Nucleus accumbens (tissue), 56 donors: ENCODE measurements at regions not wholly inside any gene's neighbourhood (a gene's known extent, or its start where the extent isn't known, plus 50 kb on each side); places are given as distances from the start of the nearest gene placed in this dataset.
"Not testable (repeated sequence)": the region's sequence is repeated elsewhere in the genome, so short reads cannot be mapped to it uniquely, and the experiment has no call there.

ENCODE experiments used
- DNase-seq, 56 donors: peaks; one replicate each; lab custom pipeline; 2025; lab: John Stamatoyannopoulos, UW

DNA sequence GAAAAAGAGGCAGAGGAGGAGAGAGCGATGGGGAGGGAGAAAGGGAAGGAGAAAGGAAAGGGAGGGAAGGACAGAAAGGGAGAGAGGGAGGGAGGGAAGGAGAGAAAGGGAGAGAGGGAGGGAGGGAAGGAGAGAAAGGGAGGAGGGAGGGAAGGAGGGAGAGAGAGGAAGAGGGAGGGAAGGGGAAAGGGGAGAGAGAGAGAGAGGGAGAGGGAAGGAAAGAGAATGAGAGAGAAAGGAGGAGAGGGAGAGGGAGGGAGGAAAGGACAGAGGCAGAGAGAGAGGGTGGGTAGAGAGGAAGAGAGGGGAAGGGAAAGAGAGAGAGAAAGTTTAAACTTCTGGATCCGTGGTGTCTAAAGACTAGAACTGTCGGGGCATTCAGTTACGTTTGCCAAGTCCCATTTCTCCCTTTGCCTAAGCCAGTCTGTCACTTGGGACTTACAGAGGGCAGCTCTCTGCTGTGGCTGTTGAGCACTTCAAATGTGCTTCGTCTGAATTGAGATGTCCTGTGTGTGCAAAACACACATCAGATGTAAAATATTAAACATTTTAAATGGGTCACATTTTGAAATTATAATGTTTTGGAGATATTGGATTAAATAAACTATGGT is 62.6 kb downstream of the PLXNA1 start:
- DNase-seq = no peak

DNA sequence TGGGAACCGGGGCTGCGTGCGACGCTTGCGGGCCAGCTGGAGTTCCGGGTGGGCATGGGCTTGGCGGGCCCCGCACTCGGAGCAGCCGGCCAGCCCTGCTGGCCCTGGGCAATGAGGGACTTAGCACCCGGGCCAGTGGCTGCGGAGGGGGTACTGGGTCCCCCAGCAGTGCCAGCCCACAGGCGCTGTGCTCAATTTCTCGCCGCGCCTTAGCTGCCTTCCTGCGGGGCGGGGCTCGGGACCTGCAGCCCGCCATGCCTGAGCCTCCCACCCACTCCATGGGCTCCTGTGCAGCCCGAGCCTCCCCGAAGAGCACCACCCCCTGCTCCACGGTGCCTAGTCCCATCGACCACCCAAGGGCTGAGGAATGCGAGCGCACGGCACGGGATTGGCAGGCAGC is 63.8 kb downstream of the PLXNA1 start:
- not testable (repeated sequence) for DNase-seq

DNA sequence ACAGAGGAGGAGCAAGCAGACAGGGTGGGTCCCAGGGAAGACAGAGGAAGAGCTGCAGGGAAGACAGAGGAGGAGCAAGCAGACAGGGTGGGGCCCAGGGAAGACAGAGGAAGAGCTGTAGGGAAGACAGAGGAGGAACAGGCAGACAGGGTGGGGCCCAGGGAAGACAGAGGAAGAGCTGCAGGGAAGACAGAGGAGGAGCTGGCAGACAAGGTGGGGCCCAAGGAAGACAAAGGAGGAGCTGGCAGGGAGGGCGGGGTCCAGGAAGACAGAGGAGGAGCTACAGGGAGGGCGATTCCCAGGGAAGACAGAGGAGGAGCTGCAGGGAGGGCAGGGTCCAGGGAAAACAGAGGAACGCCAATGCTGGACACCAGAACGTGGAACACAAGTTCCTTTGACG is 66.5 kb downstream of the PLXNA1 start:
- no peak for DNase-seq

- DNase-seq = no peak
Observed at GRCh38 chr3:127050733-127051132, 67.8 kb downstream of the PLXNA1 start.

DNA sequence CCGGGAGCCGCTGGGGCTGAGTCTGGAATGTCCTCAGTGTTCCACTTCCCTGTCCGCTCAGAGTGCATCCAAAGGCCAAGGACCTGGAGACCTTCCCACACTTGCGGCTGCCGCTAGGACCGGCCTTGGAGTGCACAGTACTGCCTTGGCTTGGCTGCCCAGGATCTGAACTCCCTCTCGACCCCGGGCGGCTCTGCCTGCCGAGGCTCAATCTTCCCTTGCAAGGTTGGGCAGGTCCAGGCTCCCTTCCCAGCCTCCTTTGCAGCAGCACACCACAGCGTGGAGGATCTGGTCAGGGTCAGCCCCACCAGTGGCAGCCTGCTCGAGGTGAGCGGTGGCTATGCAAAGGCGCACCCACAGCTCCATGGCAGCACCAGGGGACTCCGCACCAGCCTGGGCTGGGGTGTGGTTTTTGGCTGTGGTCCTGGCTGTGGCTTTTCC is 69.2 kb downstream of the PLXNA1 start:
- peak in 1 of 56 donors; percentile 26 for DNase-seq

GRCh38 chr3:127053026-127053425 is 70.1 kb downstream of the PLXNA1 start:
- DNase-seq = no peak

GRCh38 chr3:127053450-127053849 is 70.5 kb downstream of the PLXNA1 start:
- DNase-seq = no peak

DNA sequence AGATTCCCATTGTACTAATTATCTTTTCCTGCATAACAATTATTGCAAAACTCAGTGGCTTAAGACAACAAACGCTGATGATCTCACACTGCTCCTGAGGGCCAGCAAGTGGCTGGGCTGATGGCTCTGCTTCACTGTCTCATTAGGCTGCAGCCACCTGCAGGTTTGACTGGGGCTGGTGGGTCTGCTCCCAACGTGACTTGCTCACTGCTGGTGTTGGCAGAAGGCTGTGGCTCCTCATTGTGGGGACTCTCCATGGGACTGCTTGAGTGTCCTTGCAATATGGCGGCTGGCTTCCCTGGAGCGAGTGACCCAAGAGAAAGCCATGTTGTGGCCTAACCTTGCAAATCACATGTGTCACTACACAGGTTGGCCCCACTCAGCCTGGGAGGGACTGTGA is 71.1 kb downstream of the PLXNA1 start:
- no peak for DNase-seq

DNA sequence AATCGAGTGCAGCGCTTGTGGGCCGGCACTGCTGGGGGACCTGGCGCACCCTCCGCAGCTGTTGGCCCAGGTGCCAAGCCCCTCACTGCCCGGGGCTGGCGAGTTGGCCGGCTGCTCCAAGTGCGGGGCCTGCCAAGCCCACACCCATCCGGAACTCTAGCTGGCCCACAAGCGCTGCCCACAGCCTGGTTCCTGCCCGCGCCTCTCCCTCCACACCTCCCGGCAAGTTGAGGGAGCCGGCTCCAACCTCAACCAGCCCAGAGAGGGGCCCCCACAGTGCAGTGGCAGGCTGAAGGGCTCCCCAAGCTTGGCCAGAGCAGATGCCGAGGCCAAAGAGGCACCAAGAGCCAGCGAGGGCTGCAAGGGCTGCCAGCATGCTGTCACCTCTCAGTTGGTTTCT is 73.4 kb downstream of the PLXNA1 start:
- DNase-seq = no peak

DNA sequence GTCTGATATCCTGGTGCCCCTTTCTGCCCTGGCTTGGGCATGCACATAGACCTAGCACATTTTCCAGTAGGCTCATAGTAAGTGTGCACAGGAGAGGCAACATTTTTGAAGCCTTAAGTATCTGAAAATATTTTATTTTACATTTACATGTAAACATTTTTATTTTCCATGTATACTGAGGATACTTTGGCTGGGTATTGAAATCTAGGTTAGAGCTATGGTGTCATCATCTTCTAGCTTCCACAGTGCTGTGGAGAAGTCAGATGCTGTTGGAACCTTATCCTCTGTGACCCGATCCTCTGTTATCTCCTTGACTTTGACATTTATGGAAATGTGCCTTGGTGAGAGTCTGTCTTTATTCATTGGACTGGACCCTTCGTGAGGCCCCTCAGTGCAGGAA is 74.1 kb downstream of the PLXNA1 start:
- no peak for DNase-seq

- DNase-seq = no peak
Observed at GRCh38 chr3:127059072-127059471, 76.2 kb downstream of the PLXNA1 start.

DNA sequence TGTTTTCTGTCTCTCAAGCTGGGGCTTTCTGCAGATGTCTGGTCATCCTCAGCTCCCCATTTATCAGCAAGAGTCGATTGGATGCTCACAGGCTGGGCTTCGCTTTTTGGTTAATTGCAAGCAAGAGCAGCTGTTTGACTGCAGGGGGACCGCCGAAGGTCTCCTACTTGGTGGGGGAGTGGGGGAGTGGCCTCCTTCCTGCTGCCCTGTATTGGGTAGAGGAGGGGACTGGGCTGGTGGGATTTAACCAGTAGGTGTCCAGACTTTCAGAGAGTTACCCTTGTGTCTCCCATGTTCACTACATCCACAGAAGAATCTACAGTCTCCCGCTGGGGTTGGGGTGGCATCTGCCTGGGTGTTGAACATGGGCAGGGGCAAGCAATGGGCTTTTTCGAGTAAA is 78.7 kb downstream of the PLXNA1 start:
- DNase-seq = no peak

GRCh38 chr3:127062926-127063325 is 80.0 kb downstream of the PLXNA1 start:
- DNase-seq = no peak

DNA sequence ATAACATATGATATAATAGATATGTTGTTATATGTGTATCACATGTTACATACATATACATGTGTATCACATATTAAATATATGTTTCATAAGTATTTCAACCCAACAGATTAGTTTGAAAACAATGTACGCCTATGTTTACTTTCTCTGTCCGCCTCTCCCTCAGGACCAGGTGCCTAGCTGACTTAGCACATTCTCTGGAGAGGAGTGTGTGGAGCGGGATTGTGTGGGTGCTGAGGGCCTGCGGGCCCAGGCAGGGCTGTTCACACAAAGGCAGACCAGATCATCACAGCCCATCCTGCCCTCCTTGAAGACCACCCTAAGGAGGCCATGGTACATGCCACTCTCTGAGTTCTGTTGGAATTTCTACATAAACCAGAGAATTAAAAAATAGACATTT is 81.0 kb downstream of the PLXNA1 start:
- no peak for DNase-seq

- no peak for DNase-seq
Observed at GRCh38 chr3:127064391-127065137, 81.6 kb downstream of the PLXNA1 start.

DNA sequence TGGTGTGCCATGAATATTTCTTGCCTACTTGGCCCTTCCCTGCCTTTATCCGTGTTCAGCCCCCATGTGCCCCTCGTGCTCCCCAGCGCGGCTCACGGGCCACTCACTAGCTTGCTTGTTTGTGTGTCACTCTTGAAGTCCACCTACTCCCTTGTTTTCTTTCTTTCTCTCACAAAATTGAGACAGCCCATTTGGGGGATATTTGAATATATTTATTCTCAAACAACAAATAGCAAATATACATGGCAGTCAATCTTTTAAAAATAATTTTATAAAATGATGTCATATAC is 82.2 kb downstream of the PLXNA1 start:
- no peak for DNase-seq

GRCh38 chr3:127065561-127066290 is 82.8 kb downstream of the PLXNA1 start:
- peak in 4 of 56 donors; percentile 5 to 39 (median 18) for DNase-seq

DNA sequence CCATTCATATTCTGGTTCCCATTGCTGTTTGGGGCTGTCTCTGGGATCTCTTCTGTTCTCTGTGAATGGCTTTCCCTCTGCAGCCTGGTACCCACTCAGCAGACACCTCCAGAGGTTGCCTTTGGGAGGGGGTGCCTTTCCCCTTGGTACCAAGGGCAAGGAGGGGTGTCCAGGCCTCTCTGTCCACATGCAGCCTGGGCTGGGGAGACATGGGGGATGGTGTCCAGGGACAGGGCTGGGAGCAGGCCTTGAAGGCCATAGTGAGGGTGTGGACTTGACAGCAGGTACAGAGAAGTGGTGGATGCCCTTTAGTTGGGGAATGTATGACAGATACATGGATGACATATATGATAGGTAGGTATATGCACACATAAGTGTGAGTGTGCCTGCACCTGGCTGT is 83.7 kb downstream of the PLXNA1 start:
- no peak for DNase-seq

DNA sequence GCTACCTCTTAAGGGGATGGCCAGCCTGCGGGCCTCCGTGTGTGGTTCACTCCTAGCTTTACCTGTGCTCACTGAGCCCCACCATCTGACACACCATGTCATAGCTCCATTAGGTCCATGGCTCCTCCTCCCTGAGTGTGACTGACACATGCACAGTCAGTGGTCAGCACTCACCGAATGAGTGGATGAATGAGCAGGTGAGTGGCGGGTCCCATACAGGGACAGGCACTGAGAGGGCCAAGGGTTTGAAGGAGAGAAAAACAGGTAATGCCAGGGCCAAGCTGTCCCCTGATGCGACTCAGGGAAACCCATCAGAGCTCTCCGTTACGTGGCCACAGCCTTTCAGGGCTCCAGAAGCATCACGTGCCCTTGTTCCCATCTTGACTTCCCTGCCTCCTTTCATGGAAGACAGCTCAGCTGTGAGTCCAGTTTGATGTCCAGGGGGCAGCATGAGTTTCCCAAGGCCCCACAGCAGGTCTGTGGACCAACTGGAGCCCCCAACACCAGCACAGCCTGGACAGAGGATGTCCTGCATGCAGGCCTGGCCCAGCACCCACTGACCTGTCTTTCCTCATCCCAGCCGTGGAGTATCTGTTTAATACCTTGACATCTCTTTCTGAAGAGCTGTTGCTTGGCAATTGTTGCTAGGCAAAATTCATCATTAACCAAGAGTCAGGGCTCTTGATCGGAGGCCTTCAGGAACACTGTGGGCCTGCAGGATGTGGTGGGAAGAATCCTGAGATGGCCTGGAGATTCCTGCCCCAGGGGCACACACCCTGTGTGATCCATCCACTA is 84.4 kb downstream of the PLXNA1 start:
- DNase-seq = peak in 3 of 56 donors; percentile 11 to 15 (median 15)

DNA sequence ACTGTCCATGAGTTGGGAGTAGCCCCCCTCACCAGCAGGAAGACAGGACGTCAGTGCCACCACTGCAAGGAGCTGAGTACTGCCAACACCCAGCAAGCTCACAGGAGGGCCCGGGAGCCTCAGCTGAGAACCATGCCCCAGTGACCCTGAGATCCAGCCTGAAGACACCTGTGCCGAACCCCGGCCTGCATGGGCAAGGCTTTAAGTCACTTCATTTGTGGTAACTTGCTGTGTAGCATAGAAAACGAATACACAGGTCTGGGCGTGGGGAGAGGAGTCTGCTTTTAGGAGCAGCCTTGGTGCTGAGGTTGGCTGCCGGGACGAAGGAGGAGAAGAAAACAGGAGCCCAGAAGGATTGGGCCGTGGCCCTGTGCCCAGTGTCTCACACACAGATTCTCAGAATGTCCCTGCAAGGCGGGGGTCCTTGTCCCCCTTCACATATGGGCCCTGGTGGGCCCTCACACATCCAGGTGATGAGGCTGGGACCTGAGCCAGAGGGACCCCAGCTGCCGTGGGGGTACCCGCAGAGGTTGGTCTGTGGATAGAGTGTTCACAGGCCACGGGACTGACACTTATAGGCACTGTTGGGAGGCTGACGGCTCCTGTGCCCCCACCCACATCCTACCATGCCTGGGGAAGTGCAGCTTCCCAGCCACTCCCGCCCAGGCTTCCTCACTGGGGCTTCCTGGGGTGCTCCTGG is 85.3 kb downstream of the PLXNA1 start:
- DNase-seq = no peak
